LNCAP (cell line): ENCODE measurements at regions not wholly inside any gene's neighbourhood (a gene's known extent, or its start where the extent isn't known, plus 50 kb on each side); places are given as distances from the start of the nearest gene placed in this dataset.

Source experiments
- TF ChIP-seq, protein P1 (sequence below): fragments of 450-650 bp; IDR thresholded peaks from 2 replicates; pipeline ENCODE4 v1.5.1; 2017; ENCODE audit warnings: mild to moderate bottlenecking

DNA sequence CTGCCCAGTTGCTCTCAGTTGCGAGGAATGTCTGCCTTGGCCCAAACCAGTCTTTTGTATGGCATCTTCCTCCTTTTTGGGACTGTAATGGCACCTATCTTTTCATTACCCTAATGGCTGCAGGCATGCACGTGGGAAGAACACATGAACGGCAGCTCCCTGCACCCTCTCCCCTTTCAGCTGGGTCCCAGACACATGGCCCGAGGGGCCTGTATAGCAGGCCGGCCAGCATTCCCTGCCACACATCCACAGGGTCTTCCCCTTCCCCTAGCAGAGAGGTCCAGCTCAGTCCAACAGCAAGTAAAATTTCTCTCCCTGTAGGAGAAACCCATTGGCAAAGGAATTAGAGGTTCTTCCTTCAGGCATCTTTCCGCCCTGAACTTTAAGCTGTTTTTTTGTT is 829.1 kb upstream of the AGA start:
- TF ChIP-seq, protein P1, sequence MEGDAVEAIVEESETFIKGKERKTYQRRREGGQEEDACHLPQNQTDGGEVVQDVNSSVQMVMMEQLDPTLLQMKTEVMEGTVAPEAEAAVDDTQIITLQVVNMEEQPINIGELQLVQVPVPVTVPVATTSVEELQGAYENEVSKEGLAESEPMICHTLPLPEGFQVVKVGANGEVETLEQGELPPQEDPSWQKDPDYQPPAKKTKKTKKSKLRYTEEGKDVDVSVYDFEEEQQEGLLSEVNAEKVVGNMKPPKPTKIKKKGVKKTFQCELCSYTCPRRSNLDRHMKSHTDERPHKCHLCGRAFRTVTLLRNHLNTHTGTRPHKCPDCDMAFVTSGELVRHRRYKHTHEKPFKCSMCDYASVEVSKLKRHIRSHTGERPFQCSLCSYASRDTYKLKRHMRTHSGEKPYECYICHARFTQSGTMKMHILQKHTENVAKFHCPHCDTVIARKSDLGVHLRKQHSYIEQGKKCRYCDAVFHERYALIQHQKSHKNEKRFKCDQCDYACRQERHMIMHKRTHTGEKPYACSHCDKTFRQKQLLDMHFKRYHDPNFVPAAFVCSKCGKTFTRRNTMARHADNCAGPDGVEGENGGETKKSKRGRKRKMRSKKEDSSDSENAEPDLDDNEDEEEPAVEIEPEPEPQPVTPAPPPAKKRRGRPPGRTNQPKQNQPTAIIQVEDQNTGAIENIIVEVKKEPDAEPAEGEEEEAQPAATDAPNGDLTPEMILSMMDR: no peak

DNA sequence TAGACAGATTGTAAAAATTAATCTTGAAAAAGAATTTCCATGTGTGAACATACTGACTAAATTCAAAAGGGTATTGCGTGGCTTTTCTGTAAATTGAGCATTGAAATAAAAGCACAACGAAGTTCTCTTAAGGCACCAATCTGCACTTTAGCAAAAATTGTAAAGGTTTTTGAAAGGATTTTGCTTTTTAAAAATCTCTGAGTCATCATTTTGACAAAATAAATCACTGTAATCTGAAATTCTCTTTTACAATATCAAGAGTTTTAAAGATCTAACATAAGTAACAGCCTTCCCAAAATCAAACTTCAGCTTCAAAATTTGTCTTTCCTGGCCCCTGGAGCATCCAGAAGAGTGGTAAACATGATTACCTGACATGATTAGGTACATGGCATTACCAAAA is 830.9 kb upstream of the AGA start:
- TF ChIP-seq, protein P1: no peak

DNA sequence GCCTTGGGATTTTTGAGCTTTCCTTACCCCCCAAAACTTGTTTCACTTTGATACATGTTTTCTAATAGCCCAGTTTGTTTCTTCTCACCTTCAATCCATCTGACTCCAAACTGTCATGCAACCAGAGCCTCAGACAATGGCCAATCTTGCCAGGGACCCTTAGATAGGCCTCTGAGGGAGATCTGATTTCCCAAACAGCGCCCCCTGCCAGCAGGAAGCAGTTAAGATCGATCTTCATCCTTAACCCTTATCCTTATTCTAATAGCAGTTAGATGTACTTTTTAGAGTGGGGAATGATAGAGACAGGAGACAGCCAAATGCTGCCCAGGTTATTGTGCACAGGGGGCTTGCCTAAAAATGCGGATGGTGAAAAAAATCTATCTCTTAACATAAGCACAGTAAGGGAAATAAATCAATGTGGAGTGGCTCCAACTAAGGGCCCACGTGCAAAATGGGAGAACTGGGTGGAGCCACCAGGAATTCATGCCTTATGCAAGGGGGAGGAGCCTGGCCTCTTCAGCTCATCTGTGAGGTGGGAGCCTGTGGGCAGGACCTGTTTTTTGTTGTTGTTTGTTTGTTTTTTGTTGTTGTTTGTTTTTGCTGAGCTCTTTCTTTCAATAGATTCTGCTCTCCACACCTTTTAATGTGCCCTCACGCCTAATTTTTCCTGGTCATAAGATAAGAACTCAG is 833.6 kb upstream of the AGA start:
- TF ChIP-seq, protein P1: no peak; the same call in 1 of the 2 replicates

DNA sequence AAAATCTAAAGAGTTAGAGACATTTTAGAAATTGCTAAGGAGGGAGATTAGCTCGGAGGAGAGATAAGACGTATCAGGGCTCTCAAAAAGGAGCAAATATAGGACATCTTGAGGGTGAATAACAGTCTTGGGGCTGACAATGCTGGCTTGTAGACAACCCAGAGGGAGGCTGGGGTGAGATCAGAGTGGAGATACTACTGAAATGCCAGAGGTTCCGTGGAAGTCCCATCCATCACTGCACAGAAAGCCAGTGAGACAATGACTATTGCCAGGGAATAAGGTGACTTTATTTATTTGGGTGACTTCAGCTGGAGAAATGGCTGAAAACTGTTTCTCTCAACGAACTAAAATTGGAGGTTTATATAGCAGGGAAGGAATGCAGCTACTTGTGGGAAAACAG is 838.1 kb upstream of the AGA start:
- TF ChIP-seq, protein P1: no peak

DNA sequence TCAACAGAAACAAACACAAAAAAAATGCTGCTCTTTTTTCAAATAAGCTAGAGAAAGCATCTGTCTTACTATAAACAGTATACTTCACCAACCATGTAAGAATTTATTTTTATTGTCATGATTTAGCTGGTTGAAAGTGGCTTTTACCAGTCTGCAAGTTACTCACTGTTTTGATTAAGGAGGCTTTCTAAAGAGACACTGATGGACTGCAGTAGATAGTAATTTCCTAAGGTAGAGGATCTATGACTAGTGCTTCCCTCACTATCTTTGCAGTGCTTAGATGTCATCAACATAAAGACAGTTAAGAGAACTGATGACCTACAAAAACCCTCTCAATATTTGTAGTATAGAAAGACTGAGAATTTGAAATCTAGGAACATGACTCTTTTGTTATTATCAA is 846.2 kb upstream of the AGA start:
- TF ChIP-seq, protein P1: no peak

DNA sequence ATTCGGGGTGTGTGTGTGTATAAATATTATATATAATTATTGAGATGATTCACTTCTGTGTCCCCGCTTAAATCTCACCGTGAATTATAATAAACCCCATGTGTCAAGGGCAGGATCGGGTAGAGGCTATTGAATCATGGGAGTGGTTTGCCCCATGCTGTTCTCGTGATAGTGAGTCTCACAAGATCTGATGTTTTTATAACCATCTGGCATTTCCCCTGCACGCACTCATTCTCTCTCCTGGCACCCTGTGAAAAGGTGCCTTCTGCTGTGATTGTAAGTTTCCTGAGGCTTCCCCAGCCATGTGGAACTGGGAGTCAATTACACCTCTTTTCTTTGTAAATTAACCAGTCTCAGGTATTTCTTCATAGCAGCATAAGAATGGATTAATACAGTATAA is 851.4 kb upstream of the AGA start:
- TF ChIP-seq, protein P1: no peak

DNA sequence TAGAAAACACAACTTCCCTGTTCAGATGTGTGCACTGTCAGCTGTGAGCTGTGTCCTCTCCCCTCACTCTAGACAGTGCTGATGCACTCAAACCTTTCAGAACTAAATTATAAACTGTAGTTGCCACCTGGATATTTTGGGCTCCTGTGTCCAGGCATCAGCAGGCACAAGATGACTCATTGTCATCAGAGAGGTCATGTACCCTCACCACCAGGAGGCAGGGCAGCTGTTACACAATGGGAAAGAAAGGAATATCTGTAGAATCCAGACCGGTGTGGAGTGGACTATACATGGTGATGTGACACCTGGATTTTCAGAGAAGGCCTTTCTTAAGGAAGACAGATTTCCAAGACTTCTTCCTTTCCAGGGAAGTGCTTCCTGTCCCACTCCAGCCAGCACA is 854.4 kb upstream of the AGA start:
- TF ChIP-seq, protein P1: no peak

DNA sequence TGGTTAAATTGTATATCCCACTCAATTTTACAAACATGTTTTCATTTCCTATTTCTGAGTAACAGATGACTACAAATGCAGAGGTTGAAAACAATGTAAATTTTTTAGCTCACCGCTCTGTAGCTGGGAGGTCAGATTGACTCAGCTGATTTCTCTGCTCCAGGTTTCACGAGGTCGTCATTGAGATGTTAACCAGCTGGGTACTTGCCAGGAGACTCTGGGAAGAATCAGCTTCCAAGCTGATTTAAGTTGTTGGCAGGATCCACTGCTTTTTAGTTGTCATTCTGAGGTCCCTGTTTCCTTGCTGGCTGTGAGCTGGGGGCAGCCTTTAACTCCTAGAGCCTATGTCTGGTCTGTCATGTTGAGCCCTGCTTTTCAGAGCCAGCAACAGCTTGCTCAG is 864.3 kb upstream of the AGA start:
- TF ChIP-seq, protein P1: no peak
